ENCODE measurements at regions not wholly inside any gene's neighbourhood (a gene's known extent, or its start where the extent isn't known, plus 50 kb on each side); places are given as distances from the start of the nearest gene placed in this dataset.
A peak's percentile ranks its signal among the peaks of the same experiment; 100 is the strongest.

GRCh38 chr2:114025030-114025429 is 135.1 kb downstream of the ACTR3 start:
- no peak overlapping the region for H3K9ac ChIP-seq (ENCODE audit: insufficient read depth in 1 of 2, low read length in 2 of 2)
- DNase-seq (no peak), ATAC-seq (ENCODE audit: insufficient read depth, low FRiP score) (no peak)
- no peaks in the 10 kb centered on the region for H3K36me3 ChIP-seq (ENCODE audit: control insufficient read depth in 4 of 4, insufficient read depth in 4 of 4, low read length in 4 of 4)
- H3K9me3 ChIP-seq (ENCODE audit: control insufficient read depth in 4 of 4, insufficient read depth in 3 of 4, low read length in 3 of 4): peaks cover 0 to 7% (median 1%) of the 10 kb centered on the region in 4 donors
- no peaks in the 10 kb centered on the region for H3K4me1 ChIP-seq (ENCODE audit: control insufficient read depth in 5 of 5, insufficient read depth in 5 of 5, low read length in 5 of 5)
- no peaks in the 10 kb centered on the region for H3K27me3 ChIP-seq (ENCODE audit: control insufficient read depth in 3 of 3, insufficient read depth in 3 of 3, low read length in 2 of 3)
- H3K4me3 ChIP-seq: no peak overlapping the region
- H3K27ac ChIP-seq (ENCODE audit: low read depth in 1 of 2, low read length in 1 of 2): no peak overlapping the region
- WGBS, 2 donors: 74 to 75% methylated on average over 3 of the region's 3 CpGs
- TF ChIP-seq CTCF (IDR thresholded peaks at IDR 0.05; ENCODE audit: control extremely low read depth, extremely low read depth): no peak

- peaks cover 0 to 7% (median 0%) of the 10 kb centered on the region in 4 donors for H3K9me3 ChIP-seq (ENCODE audit: control insufficient read depth in 4 of 4, insufficient read depth in 3 of 4, low read length in 3 of 4)
- H3K4me3 ChIP-seq: no peak overlapping the region
- 64 to 91% methylated on average over 1 of the region's 1 CpG for WGBS, 2 donors
- H3K9ac ChIP-seq (ENCODE audit: insufficient read depth in 1 of 2, low read length in 2 of 2): no peak overlapping the region
- no peak for ATAC-seq (ENCODE audit: insufficient read depth, low FRiP score)
- H3K27me3 ChIP-seq (ENCODE audit: control insufficient read depth in 3 of 3, insufficient read depth in 3 of 3, low read length in 2 of 3): no peaks in the 10 kb centered on the region
- no peak for TF ChIP-seq CTCF (IDR thresholded peaks at IDR 0.05; ENCODE audit: control extremely low read depth, extremely low read depth)
- no peaks in the 10 kb centered on the region for H3K4me1 ChIP-seq (ENCODE audit: control insufficient read depth in 5 of 5, insufficient read depth in 5 of 5, low read length in 5 of 5)
- H3K36me3 ChIP-seq (ENCODE audit: control insufficient read depth in 4 of 4, insufficient read depth in 4 of 4, low read length in 4 of 4): no peaks in the 10 kb centered on the region
- no peak for DNase-seq
- H3K27ac ChIP-seq (ENCODE audit: low read depth in 1 of 2, low read length in 1 of 2): no peak overlapping the region
Observed at GRCh38 chr2:114027437-114027836, 137.5 kb downstream of the ACTR3 start.

- DNase-seq (peak in 2 of 3 donors; percentile 6 to 52), ATAC-seq (ENCODE audit: insufficient read depth, low FRiP score) (no peak)
- Histone ChIP-seq H3K9me3 (ENCODE audit: control insufficient read depth in 4 of 4, insufficient read depth in 3 of 4, low read length in 3 of 4) (peaks cover 0 to 7% (median 0%) of the 10 kb centered on the region in 4 donors), H3K9ac (ENCODE audit: insufficient read depth in 1 of 2, low read length in 2 of 2) (no peak overlapping the region), H3K4me3 (no peak overlapping the region), H3K4me1 (ENCODE audit: control insufficient read depth in 5 of 5, insufficient read depth in 5 of 5, low read length in 5 of 5) (no peaks in the 10 kb centered on the region), H3K36me3 (ENCODE audit: control insufficient read depth in 4 of 4, insufficient read depth in 4 of 4, low read length in 4 of 4) (no peaks in the 10 kb centered on the region), H3K27ac (ENCODE audit: low read depth in 1 of 2, low read length in 1 of 2) (no peak overlapping the region), H3K27me3 (ENCODE audit: control insufficient read depth in 3 of 3, insufficient read depth in 3 of 3, low read length in 2 of 3) (no peaks in the 10 kb centered on the region)
- WGBS, 2 donors: 75 to 83% methylated on average over 12 of the region's 12 CpGs
- no peak for TF ChIP-seq CTCF (IDR thresholded peaks at IDR 0.05; ENCODE audit: control extremely low read depth, extremely low read depth)
Observed at GRCh38 chr2:114031605-114032505, 142.0 kb downstream of the ACTR3 start.

Measured in lung (tissue), 11 donors.